Liver (tissue), 8 donors: ENCODE measurements at regions not wholly inside any gene's neighbourhood (a gene's known extent, or its start where the extent isn't known, plus 50 kb on each side); places are given as distances from the start of the nearest gene placed in this dataset.

Experiments
- DNase-seq: peaks from one replicate; pipeline ENCODE4 v3.0.0-alpha.2; 2017; ENCODE audit warnings: low spot score
- H3K27ac ChIP-seq, 2 donors: one replicate each; pipeline ENCODE4 v1.7.0; 2013; ENCODE audit warnings: inconsistent platforms in 2 of 2, low read length in 2 of 2, control low read depth in 1 of 2, low read depth in 1 of 2, mild to moderate bottlenecking in 1 of 2
- H3K27me3 ChIP-seq, 4 donors: one replicate each; pipeline versions ENCODE4 v1.6.1 to v1.7.0; 2013; ENCODE audit warnings: low read length in 3 of 4, inconsistent platforms in 1 of 4, mild to moderate bottlenecking in 1 of 4, moderate library complexity in 1 of 4; ENCODE audit not compliant: control insufficient read depth in 4 of 4, insufficient read depth in 4 of 4
- H3K36me3 ChIP-seq, 4 donors: one replicate each; pipeline versions ENCODE4 v1.6.1 to v1.7.0; 2013; ENCODE audit warnings: low read length in 3 of 4, mild to moderate bottlenecking in 3 of 4, low read depth in 1 of 4, moderate library complexity in 1 of 4; ENCODE audit not compliant: control insufficient read depth in 4 of 4, insufficient read depth in 3 of 4
- H3K4me1 ChIP-seq, 4 donors: one replicate each; pipeline versions ENCODE4 v1.6.1 to v1.7.0; 2013; ENCODE audit warnings: low read length in 3 of 4, mild to moderate bottlenecking in 3 of 4, moderate library complexity in 1 of 4; ENCODE audit not compliant: control insufficient read depth in 4 of 4, insufficient read depth in 4 of 4
- H3K4me3 ChIP-seq, 3 donors: one replicate each; pipeline versions ENCODE4 v1.6.1 to v1.7.0; 2013; ENCODE audit warnings: low read length in 3 of 3, control low read depth in 1 of 3, low read depth in 1 of 3, mild to moderate bottlenecking in 1 of 3
- H3K9ac ChIP-seq, 2 donors: one replicate each; pipeline ENCODE4 v1.7.0; 2013; ENCODE audit warnings: low read length in 2 of 2, mild to moderate bottlenecking in 2 of 2, moderate library complexity in 2 of 2, control low read depth in 1 of 2, low read depth in 1 of 2
- H3K9me3 ChIP-seq, 4 donors: one replicate each; pipeline versions ENCODE4 v1.6.1 to v1.7.0; 2013; ENCODE audit warnings: low read length in 3 of 4; ENCODE audit not compliant: control insufficient read depth in 4 of 4
- ATF3 ChIP-seq: IDR thresholded peaks from 2 replicates; pipeline ENCODE4 v1.6.1; 2016; ENCODE audit warnings: antibody characterized with exemption
- CTCF ChIP-seq: fragments of 150-350 bp; IDR thresholded peaks from 2 replicates; pipeline ENCODE4 v1.5.1; 2017; ENCODE audit warnings: improper control_type of control experiment, low read depth, low read length; ENCODE audit not compliant: missing input control
- EGR1 ChIP-seq, 2 donors: IDR thresholded peaks; 2 replicates each; pipeline ENCODE4 v1.6.1; 2016 to 2018; ENCODE audit warnings: antibody characterized with exemption in 2 of 2, low read depth in 2 of 2
- FOXA1 ChIP-seq: IDR thresholded peaks from 2 replicates; pipeline ENCODE4 v1.6.1; 2016; ENCODE audit warnings: antibody characterized with exemption
- FOXA2 ChIP-seq: IDR thresholded peaks from 2 replicates; pipeline ENCODE4 v1.6.1; 2016; ENCODE audit warnings: antibody characterized with exemption
- HNF4A ChIP-seq, 2 donors: conservative IDR thresholded peaks; 2 replicates each; pipeline ENCODE4 v1.6.1; 2016; ENCODE audit warnings: antibody characterized with exemption in 2 of 2, mild to moderate bottlenecking in 2 of 2
- HNF4G ChIP-seq: IDR thresholded peaks from 2 replicates; pipeline ENCODE4 v1.6.1; 2016; ENCODE audit warnings: antibody characterized with exemption
- JUND ChIP-seq, 2 donors: IDR thresholded peaks; 2 replicates each; pipeline ENCODE4 v1.6.1; 2016; ENCODE audit warnings: antibody characterized with exemption in 2 of 2
- NR2F2 ChIP-seq: IDR thresholded peaks from 2 replicates; pipeline ENCODE4 v1.6.1; 2016; ENCODE audit warnings: antibody characterized with exemption
- RAD21 ChIP-seq, 2 donors: IDR thresholded peaks; 2 replicates each; pipeline ENCODE4 v1.6.1; 2016; ENCODE audit warnings: antibody characterized with exemption in 2 of 2, mild to moderate bottlenecking in 2 of 2
- REST ChIP-seq: IDR thresholded peaks from 2 replicates; pipeline ENCODE4 v1.6.1; 2016; ENCODE audit warnings: antibody characterized with exemption, mild to moderate bottlenecking
- RXRA ChIP-seq, 2 donors: IDR thresholded peaks; 2 replicates each; pipeline ENCODE4 v1.6.1; 2017 to 2018; ENCODE audit warnings: antibody characterized with exemption in 2 of 2, mild to moderate bottlenecking in 1 of 2
- SP1 ChIP-seq: IDR thresholded peaks from 2 replicates; pipeline ENCODE4 v1.6.1; 2018; ENCODE audit warnings: antibody characterized with exemption, mild to moderate bottlenecking
- TAF1 ChIP-seq: conservative IDR thresholded peaks from 2 replicates; pipeline ENCODE4 v1.6.1; 2016; ENCODE audit warnings: antibody characterized with exemption, mild to moderate bottlenecking
- YY1 ChIP-seq: IDR thresholded peaks from 2 replicates; pipeline ENCODE4 v1.6.1; 2016; ENCODE audit warnings: antibody characterized with exemption, mild to moderate bottlenecking
- WGBS: extraction: QIAGEN DNeasy Blood & Tissue Kit; methylation state at CpG from one replicate; pipeline ENCODE4 v1.1.7; 2013; 5-methylcytosine and 5-hydroxymethylcytosine counted together
- TF ChIP-seq, protein P1 (sequence below): IDR thresholded peaks from 2 replicates; pipeline ENCODE4 v1.6.1; 2016; ENCODE audit warnings: antibody characterized with exemption
- TF ChIP-seq, protein P2 (sequence below): IDR thresholded peaks from 2 replicates; pipeline ENCODE4 v1.6.1; 2016; ENCODE audit warnings: antibody characterized with exemption
- donor health status: healthy.
- donor health status: healthy.
- donor health status: healthy.
- donor health status: healthy.
- donor health status: healthy.

DNA sequence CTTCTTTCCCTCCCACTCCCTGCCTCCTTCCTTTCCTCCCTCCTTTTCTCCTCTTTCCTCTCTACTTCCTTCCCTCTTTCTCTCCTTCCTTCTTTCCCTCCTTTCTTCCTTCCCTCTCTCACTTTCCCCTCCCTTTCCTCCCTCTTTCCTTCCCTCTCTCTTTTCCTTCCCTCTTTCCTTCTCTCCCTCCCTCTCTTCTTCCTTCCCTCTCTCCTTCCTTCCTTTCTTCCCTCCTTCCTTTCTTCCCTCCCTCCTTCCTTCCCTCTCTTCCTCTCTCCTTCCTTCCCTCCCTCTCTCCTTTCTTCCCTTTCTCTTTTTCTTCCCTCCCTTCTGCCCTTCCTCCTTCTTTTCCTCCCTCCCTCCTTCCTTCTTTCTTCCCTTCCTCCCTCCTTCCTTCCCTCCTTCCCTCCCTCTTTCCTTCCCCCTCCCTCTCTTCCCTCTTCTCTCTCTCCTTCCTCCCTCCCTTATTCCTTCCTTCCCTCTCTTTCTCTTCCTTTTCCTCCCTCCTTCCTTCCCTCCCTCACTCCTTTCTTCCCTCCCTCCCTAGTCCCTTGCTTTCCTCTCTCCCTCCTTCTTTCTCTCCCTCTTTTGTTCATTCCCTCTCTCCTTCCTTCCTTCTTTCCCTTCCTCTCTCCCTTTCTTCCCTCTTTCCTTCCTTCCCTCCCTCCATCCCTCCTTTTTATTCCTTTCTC, 443.9 kb downstream of the ZNF536 start:
- H3K9ac ChIP-seq = no peak overlapping the region
- H3K36me3 ChIP-seq = no peaks in the 10 kb centered on the region
- no peaks in the 10 kb centered on the region for H3K9me3 ChIP-seq
- H3K27ac ChIP-seq = no peak overlapping the region
- no peak overlapping the region for H3K4me3 ChIP-seq
- DNase-seq = no peak
- H3K4me1 ChIP-seq = no peaks in the 10 kb centered on the region
- peaks cover 0 to 5% (median 0%) of the 10 kb centered on the region in 4 donors for H3K27me3 ChIP-seq
- TF ChIP-seq REST (no peak), HNF4A (conservative IDR thresholded peaks at IDR 0.05) (no peak), SP1 (no peak), YY1 (no peak), ATF3 (no peak), NR2F2 (no peak), EGR1 (IDR thresholded peaks at IDR 0.05; ENCODE audit: low read depth in 2 of 2) (no peak), CTCF (no peak), RAD21 (IDR thresholded peaks at IDR 0.05) (no peak)
- TF ChIP-seq, protein P1, sequence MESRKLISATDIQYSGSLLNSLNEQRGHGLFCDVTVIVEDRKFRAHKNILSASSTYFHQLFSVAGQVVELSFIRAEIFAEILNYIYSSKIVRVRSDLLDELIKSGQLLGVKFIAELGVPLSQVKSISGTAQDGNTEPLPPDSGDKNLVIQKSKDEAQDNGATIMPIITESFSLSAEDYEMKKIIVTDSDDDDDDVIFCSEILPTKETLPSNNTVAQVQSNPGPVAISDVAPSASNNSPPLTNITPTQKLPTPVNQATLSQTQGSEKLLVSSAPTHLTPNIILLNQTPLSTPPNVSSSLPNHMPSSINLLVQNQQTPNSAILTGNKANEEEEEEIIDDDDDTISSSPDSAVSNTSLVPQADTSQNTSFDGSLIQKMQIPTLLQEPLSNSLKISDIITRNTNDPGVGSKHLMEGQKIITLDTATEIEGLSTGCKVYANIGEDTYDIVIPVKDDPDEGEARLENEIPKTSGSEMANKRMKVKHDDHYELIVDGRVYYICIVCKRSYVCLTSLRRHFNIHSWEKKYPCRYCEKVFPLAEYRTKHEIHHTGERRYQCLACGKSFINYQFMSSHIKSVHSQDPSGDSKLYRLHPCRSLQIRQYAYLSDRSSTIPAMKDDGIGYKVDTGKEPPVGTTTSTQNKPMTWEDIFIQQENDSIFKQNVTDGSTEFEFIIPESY = no peak

DNA sequence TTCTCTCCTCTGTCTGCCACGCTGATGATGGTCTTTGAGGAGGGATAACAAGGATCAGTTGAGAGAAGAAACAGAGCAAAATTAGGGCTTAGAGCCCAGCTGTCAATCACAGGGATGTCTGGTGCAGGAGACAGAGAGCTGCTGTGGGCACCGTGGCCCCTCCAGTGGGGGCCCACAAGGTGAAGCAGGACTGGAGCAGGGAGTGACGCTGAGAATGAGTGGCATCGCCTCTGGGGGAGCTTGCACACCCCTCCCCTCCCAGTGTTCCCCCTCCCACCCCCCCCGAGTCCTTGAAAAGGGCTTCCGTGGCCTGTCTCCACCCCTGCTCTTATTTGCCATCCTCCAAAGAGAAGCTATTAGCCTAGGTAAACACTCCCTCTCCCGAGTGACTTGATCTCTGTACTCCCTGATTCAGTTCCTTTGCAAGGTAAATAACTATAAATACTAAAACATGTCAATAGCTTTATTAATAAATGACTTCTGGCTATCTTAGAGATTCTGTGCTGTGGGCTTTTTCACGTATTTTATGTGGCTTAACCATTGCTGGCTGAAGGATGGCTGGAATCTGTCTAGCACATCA, 440.0 kb downstream of the ZNF536 start:
- H3K9ac ChIP-seq = no peak overlapping the region
- no peak overlapping the region for H3K27ac ChIP-seq
- H3K4me3 ChIP-seq = no peak overlapping the region
- H3K27me3 ChIP-seq = peaks cover 0 to 8% (median 0%) of the 10 kb centered on the region in 4 donors
- peaks cover 0 to 4% (median under 1%) of the 10 kb centered on the region in 4 donors for H3K9me3 ChIP-seq
- H3K36me3 ChIP-seq = no peaks in the 10 kb centered on the region
- no peaks in the 10 kb centered on the region for H3K4me1 ChIP-seq
- DNase-seq = no peak
- WGBS = 38% methylated on average over 8 of the region's 8 CpGs
- TF ChIP-seq ATF3 = no peak
- TF ChIP-seq RXRA (IDR thresholded peaks at IDR 0.05) = no peak
- TF ChIP-seq NR2F2 = no peak
- TF ChIP-seq JUND (IDR thresholded peaks at IDR 0.05) = no peak
- TF ChIP-seq REST = no peak
- TF ChIP-seq TAF1 = no peak
- TF ChIP-seq FOXA1 = no peak
- no peak for TF ChIP-seq RAD21 (IDR thresholded peaks at IDR 0.05)
- no peak for TF ChIP-seq CTCF
- TF ChIP-seq FOXA2 = no peak
- no peak for TF ChIP-seq HNF4G
- TF ChIP-seq, protein P2, sequence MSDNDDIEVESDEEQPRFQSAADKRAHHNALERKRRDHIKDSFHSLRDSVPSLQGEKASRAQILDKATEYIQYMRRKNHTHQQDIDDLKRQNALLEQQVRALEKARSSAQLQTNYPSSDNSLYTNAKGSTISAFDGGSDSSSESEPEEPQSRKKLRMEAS = no peak
- TF ChIP-seq HNF4A (conservative IDR thresholded peaks at IDR 0.05) = no peak
